PC-3 (cell line): ENCODE measurements at regions not wholly inside any gene's neighbourhood (a gene's known extent, or its start where the extent isn't known, plus 50 kb on each side); places are given as distances from the start of the nearest gene placed in this dataset.

Experiments used
- EZH2phosphoT487 ChIP-seq: fragments of 300-600 bp; sonication (generic); IDR thresholded peaks from 2 replicates; pipeline ENCODE4 v1.6.1; 2018; ENCODE audit warnings: mild to moderate bottlenecking, antibody characterized with exemption, low read length, borderline replicate concordance
- TF ChIP-seq, protein P1 (sequence below): fragments of 300-600 bp; sonication (generic); conservative IDR thresholded peaks from 2 replicates; pipeline ENCODE4 v1.5.1; 2017; ENCODE audit warnings: antibody characterized with exemption, low read depth, mild to moderate bottlenecking, low read length

DNA sequence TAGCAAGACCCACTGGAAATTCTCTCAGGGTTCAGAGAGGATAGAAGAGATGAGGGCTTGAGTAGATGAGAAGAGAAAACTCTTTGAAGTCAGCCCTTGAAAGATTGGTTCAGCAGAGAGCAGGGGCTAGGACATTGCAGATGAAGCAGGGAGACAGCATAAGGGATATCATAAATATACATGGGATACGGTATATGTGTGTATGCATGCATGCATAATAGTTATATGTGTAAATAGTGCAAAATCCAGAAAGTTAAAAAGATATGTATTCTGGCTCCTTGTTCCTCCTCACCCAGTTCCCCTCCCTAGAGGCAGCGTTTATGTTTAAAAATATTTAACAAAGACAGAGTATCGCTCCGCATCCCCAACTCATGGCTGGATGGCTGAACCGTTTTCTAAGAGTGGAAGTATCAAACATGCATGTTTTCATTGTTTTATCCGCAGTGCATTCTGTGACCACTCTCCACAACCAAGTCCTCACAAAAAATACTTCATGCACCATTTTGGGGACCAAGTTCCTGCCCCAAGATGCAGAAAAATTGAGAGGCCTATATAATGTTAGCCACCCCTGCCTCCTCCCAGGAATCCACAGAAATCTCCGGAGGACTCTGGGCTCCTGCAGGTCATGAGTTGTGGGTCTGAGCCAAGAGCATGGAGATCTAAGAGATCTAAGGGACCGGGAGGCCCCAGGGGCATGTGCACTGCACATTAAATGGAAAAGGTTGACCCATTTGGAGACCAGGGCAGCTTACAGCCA, 119.5 kb downstream of the MTX3 start:
- TF ChIP-seq, protein P1, sequence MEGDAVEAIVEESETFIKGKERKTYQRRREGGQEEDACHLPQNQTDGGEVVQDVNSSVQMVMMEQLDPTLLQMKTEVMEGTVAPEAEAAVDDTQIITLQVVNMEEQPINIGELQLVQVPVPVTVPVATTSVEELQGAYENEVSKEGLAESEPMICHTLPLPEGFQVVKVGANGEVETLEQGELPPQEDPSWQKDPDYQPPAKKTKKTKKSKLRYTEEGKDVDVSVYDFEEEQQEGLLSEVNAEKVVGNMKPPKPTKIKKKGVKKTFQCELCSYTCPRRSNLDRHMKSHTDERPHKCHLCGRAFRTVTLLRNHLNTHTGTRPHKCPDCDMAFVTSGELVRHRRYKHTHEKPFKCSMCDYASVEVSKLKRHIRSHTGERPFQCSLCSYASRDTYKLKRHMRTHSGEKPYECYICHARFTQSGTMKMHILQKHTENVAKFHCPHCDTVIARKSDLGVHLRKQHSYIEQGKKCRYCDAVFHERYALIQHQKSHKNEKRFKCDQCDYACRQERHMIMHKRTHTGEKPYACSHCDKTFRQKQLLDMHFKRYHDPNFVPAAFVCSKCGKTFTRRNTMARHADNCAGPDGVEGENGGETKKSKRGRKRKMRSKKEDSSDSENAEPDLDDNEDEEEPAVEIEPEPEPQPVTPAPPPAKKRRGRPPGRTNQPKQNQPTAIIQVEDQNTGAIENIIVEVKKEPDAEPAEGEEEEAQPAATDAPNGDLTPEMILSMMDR: no peak
- TF ChIP-seq EZH2phosphoT487: no peak
